Natural killer cell treated with Interleukin-12 subunit alpha and Interleukin-12 subunit beta and Interleukin-15 and Interleukin-18, amount 100 ng/mL, for 72 hours (primary cell): ENCODE measurements at regions not wholly inside any gene's neighbourhood (a gene's known extent, or its start where the extent isn't known, plus 50 kb on each side); places are given as distances from the start of the nearest gene placed in this dataset.
"Not testable (repeated sequence)": the region's sequence is repeated elsewhere in the genome, so short reads cannot be mapped to it uniquely, and the experiment has no call there.

Experiments
- ATAC-seq, 2 donors: fragments of 150-1000 bp; cut with Tn5 transposase in 1 of 2; sonication (Bioruptor Pico), chemical (Tn5 transposase) in 1 of 2; 2 replicates each; pipeline ENCODE4 v1.10.0; 2021
- DNase-seq: peaks from one replicate; pipeline ENCODE4 v3.0.0; 2022; ENCODE audit warnings: low spot score
- H3K27ac Mint-ChIP-seq, 2 donors: 1 replicate in 1 of 2; 2 replicates in 1 of 2; pipeline ENCODE4 v1.8.0; 2022; ENCODE audit warnings: mixed read lengths in 2 of 2, mild to moderate bottlenecking in 1 of 2, moderate library complexity in 1 of 2
- H3K27me3 Mint-ChIP-seq, 2 donors: 1 replicate in 1 of 2; 2 replicates in 1 of 2; pipeline ENCODE4 v1.8.0; 2022; ENCODE audit warnings: mixed read lengths in 2 of 2
- H3K36me3 Mint-ChIP-seq: one replicate; pipeline ENCODE4 v1.8.0; 2022; ENCODE audit warnings: mixed read lengths
- H3K4me1 Mint-ChIP-seq, 2 donors: 1 replicate in 1 of 2; 2 replicates in 1 of 2; pipeline ENCODE4 v1.8.0; 2022; ENCODE audit warnings: low read depth in 2 of 2, mixed read lengths in 2 of 2, mild to moderate bottlenecking in 1 of 2
- H3K4me3 Mint-ChIP-seq: one replicate; pipeline ENCODE4 v1.8.0; 2022; ENCODE audit warnings: mixed read lengths
- H3K9me3 Mint-ChIP-seq: 2 replicates; pipeline ENCODE4 v1.8.0; 2022; ENCODE audit warnings: mixed read lengths

DNA sequence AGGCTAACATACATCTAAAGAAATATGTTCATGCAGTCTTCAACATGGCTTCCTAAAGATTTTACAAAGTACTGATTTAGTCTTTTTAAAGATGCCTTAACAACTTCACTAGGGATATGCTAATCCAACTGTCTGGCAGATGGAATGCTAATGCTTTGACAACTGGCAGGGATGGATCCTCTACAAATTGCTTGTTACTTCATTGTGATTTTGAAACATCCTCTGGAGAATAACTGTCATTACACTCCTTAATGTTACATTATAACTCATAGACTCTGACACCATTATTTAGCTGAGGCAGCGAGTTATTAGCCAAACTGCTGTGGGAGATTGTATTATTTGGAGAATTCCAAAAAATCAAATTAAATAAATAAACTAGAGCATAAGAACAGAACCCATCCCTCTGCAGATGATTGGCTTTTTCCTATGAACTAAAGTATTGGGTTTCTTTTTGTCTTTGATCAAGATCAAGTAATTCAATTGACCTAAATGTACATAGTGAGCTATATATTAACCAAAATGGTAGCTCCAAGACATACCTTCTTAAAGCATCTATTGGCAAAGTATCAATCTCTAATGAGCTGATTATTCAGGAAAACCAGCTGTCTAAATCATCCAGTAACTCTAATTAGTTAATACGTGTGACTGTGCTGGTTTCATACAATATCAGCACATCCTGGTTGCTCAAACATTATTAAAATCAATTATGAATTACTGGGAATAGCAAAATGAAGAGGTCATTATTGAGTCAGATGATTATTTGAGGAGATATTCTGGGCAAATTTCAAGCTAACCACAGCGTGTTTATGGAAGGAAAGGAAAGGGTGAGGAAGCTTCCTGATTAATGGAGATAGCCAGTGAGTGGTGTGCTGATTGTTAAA, 321.3 kb upstream of the TFPI start:
- Mint-ChIP-seq H3K4me1 (no peaks in the 10 kb centered on the region), H3K4me3 (no peak overlapping the region), H3K27me3 (no peaks in the 10 kb centered on the region), H3K36me3 (peaks cover 5% of the 10 kb centered on the region), H3K27ac (no peak overlapping the region), H3K9me3 (peaks cover 12% of the 10 kb centered on the region)
- ATAC-seq (no peak), DNase-seq (no peak)

DNA sequence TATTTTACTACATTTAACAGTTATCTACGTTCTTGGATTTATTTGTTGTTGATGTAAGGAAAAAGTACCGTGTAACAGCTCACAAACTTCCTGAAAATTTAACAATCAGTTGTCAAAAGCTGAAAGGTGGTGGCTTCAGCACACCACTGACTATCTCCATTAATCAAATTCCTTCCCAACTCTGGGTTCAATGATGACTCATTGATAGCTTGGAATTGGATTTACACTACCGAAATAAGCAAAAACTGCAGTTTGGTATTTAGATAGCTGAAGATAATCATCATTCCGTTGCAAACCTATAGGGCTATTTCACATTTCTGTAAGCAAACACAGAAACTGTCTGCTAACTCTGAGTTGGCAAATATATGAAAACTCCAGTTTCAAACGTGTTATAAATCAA, 322.3 kb upstream of the TFPI start:
- no peak for DNase-seq

DNA sequence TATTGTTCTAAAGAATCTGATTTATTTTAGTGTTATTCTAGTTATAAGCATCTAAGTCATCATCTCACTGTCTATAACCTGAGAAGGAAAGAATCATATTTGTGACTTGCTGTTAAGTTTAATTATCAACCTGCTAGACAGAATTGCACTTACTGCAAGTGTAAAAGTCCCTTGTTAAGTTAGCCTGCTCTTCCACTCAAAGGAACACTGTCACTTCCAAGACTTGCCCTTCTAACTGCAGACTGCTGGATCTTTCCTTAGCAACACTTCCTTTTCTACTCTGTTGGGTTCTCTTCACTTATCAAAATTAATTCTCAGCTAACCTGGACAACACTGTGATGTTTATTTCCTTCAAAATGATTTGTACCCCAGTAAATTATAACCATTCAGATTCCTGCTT, 323.2 kb upstream of the TFPI start:
- H3K4me1 Mint-ChIP-seq: no peaks in the 10 kb centered on the region
- peaks cover 14% of the 10 kb centered on the region for H3K9me3 Mint-ChIP-seq
- H3K27ac Mint-ChIP-seq: no peak overlapping the region
- no peaks in the 10 kb centered on the region for H3K27me3 Mint-ChIP-seq
- no peak for DNase-seq
- H3K4me3 Mint-ChIP-seq: no peak overlapping the region
- peaks cover 5% of the 10 kb centered on the region for H3K36me3 Mint-ChIP-seq
- no peak for ATAC-seq

More for the DNA sequence above, 322.3 kb upstream of the TFPI start:
- H3K4me3 Mint-ChIP-seq: no peak overlapping the region
- ATAC-seq: no peak
- peaks cover 13% of the 10 kb centered on the region for H3K9me3 Mint-ChIP-seq
- no peaks in the 10 kb centered on the region for H3K27me3 Mint-ChIP-seq
- no peak overlapping the region for H3K27ac Mint-ChIP-seq
- no peaks in the 10 kb centered on the region for H3K4me1 Mint-ChIP-seq
- H3K36me3 Mint-ChIP-seq: peaks cover 5% of the 10 kb centered on the region

DNA sequence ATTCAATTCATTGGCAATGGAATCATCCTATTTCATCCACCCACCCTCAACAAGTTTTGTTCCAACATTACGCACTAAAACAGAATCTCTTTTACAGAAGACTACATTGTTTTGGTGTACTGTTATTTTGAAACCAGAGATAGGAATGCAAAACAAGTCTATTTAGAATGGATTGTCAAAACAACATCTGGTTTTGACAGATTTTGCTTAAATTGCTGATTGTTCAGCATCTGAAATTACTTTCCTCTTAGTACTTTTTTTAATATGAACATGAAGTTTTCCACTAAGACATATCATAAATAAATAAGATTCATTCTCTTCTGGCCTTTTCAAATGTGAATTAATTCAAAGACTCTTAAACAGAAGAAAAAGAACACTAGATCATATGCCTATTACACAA, 323.9 kb upstream of the TFPI start:
- Mint-ChIP-seq H3K9me3 (peaks cover 14% of the 10 kb centered on the region), H3K4me1 (no peaks in the 10 kb centered on the region), H3K27ac (no peak overlapping the region), H3K27me3 (no peaks in the 10 kb centered on the region), H3K36me3 (peaks cover 5% of the 10 kb centered on the region), H3K4me3 (no peak overlapping the region)
- ATAC-seq (no peak), DNase-seq (no peak)

DNA sequence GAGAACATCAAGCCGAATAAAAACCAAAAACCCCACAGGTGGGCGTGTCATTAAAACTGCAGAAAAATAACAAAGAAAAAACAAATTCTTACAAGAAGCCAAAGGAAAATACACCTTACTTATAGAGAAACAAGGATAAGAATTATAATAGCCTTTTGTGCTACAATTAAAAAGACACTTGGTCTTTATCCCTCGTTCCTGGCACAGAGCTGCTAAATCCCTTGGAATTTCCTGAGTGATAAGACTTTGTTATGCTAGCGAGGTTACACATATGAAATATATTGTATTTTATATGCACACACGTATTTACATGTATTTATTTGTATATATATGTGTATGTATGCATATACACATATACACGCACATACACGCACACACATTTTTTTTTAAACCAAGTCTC, 325.3 kb upstream of the TFPI start:
- DNase-seq (no peak), ATAC-seq (no peak)
- Mint-ChIP-seq H3K36me3 (peaks cover 5% of the 10 kb centered on the region), H3K27ac (no peak overlapping the region), H3K4me3 (no peak overlapping the region), H3K4me1 (no peaks in the 10 kb centered on the region), H3K9me3 (peaks cover 8% of the 10 kb centered on the region), H3K27me3 (no peaks in the 10 kb centered on the region)

DNA sequence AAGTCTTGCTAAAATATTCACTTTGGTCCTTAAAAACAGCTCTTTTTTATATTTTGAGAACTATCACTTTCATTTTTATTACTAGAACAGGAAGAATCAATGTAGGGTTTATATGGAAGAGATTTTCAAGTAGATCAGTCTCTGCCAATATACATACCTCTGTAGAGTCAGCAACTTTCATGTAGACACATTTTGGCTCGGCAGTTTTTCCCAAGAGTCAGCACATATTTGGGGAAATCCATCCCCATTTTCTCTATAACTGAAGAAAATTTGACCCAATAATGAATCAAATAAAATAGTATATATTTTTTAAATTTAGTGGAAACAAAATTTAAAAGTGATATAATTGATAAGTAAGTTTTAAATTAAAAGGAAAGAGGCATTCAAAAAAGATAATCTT, 329.8 kb upstream of the TFPI start:
- no peak for ATAC-seq
- Mint-ChIP-seq H3K9me3 (peaks cover 2% of the 10 kb centered on the region), H3K36me3 (peaks cover 2% of the 10 kb centered on the region)

DNA sequence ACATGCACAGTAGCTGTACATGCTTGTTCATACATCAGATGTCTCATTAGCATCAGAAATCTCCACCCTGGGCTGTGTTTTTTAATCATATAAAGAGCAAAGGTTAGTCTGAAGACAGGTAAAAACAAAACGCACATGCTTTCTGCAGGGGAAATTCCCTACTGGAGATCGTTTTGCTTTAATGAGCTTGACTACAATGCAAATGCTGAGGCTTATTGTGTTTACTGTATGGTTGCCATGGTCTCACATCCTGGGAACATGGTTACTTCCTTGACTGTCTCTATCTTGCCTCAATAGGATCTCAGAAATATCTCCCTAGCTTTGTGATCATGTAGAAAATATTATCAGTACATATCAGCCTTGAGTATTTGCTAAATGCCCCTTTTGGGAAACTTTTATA, 336.5 kb upstream of the TFPI start:
- no peaks in the 10 kb centered on the region for H3K36me3 Mint-ChIP-seq
- ATAC-seq: no peak
- H3K9me3 Mint-ChIP-seq: peaks cover 11% of the 10 kb centered on the region
- H3K4me1 Mint-ChIP-seq: no peaks in the 10 kb centered on the region
- no peak overlapping the region for H3K4me3 Mint-ChIP-seq
- H3K27me3 Mint-ChIP-seq: no peaks in the 10 kb centered on the region
- no peak for DNase-seq
- H3K27ac Mint-ChIP-seq: no peak overlapping the region

More for the DNA sequence above, 329.8 kb upstream of the TFPI start:
- no peaks in the 10 kb centered on the region for H3K4me1 Mint-ChIP-seq
- no peak overlapping the region for H3K27ac Mint-ChIP-seq
- no peak overlapping the region for H3K4me3 Mint-ChIP-seq
- DNase-seq: no peak
- no peaks in the 10 kb centered on the region for H3K27me3 Mint-ChIP-seq

DNA sequence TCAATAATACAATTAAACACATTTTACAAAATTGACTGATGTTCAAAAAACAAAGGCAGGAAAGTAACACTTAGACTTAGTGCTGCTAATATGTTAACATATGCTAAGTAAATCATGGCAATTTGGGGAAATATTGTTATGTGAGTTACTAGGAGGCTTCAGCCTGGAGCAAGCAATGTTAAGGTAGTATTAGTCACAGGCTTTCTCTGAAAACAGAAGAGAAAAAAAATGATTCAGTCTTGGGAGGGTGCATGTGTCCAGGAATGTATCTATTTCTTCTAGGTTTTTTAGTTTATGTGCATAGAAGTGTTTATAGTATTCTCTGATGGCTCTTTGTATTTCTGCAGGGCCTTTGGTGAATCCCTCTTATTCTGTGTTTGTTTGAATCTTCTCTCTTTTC, 345.8 kb upstream of the TFPI start:
- Mint-ChIP-seq H3K27me3 (no peaks in the 10 kb centered on the region), H3K36me3 (no peaks in the 10 kb centered on the region), H3K9me3 (peaks cover 14% of the 10 kb centered on the region), H3K27ac (no peak overlapping the region), H3K4me1 (no peaks in the 10 kb centered on the region), H3K4me3 (no peak overlapping the region)
- DNase-seq (no peak), ATAC-seq (no peak)

DNA sequence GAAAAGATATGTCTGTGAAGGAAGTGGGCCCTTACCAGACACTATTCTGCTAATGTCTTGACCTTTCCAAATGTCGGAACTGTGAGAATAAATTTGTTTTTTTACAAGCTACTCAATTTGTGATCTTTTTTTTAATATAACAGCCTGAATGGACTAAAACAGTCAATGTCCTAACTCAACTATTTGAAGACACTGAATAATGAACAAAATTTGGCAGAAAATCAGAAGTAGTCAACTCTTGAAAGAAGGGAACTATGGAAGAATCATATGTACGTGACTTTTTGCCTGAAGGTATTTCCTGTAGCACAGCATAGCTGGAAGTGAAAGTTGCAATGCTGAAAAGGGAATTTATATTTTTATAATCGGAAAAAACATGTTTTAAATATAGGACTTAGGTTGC, 351.8 kb upstream of the TFPI start:
- H3K27ac Mint-ChIP-seq: no peak overlapping the region
- DNase-seq: no peak
- no peak overlapping the region for H3K4me3 Mint-ChIP-seq
- H3K9me3 Mint-ChIP-seq: peaks cover 10% of the 10 kb centered on the region
- H3K4me1 Mint-ChIP-seq: no peaks in the 10 kb centered on the region
- no peaks in the 10 kb centered on the region for H3K36me3 Mint-ChIP-seq
- no peaks in the 10 kb centered on the region for H3K27me3 Mint-ChIP-seq
- no peak for ATAC-seq

DNA sequence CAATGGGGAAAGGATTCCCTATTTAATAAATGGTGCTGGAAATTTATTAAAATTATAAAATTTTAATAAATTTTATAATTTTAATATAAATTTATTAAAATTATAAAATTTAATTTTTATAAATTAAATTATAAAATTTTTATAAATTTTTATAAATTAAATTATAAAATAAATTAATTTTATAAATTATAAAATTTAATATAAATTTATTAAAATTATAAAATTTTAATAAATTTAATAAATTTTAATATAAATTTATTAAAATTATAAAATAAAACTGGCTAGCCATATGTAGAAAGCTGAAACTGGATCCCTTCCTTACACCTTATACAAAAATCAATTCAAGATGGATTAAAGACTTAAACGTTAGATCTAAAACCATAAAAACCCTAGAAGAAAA, 356.7 kb upstream of the TFPI start:
- H3K36me3 Mint-ChIP-seq, DNase-seq, H3K4me1 Mint-ChIP-seq, H3K4me3 Mint-ChIP-seq, H3K9me3 Mint-ChIP-seq, ATAC-seq, H3K27me3 Mint-ChIP-seq, H3K27ac Mint-ChIP-seq: not testable (repeated sequence)

DNA sequence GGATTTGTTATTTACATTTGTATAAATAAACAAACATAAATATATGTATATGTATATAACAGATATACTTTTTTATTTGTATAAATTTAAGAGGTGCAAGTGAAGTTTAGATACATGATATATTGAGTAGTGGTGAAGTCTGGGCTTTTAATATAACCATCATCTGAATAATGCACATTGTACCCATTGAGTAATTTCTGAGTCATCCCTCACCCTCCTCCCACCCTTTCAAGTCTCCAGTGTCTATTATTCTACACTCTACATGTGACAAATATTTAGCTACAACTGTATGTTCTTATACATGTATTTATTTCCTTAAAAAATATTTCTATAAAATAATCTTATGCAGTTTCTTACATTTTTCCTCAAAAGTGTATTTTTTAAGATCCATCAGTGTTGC, 358.7 kb upstream of the TFPI start:
- H3K4me1 Mint-ChIP-seq: no peaks in the 10 kb centered on the region
- H3K9me3 Mint-ChIP-seq: no peaks in the 10 kb centered on the region
- H3K27ac Mint-ChIP-seq: no peak overlapping the region
- no peak for DNase-seq
- H3K4me3 Mint-ChIP-seq: no peak overlapping the region
- H3K36me3 Mint-ChIP-seq: no peaks in the 10 kb centered on the region
- ATAC-seq: no peak
- H3K27me3 Mint-ChIP-seq: no peaks in the 10 kb centered on the region

DNA sequence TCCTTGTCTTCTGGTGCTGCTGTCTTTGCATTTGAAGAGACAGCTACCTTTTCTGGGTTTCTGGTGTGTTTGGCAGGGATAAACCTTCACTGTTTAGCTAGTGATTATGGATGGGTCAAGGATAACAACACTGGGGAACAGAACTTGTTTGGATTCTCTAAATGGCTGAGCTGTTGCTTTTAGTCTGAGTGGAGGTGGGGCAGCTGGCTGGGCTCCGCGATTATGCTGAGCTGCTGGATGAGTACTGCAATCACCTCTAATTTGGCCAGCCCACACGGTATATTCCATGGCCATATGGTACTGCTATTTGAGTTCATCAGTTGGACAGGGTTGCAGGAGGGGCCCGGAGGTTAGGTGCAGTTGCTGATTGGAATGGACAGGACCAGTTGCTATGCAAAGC, 361.6 kb upstream of the TFPI start:
- DNase-seq: no peak
- ATAC-seq: no peak
- H3K27ac Mint-ChIP-seq: no peak overlapping the region
- no peaks in the 10 kb centered on the region for H3K27me3 Mint-ChIP-seq
- peaks cover 3% of the 10 kb centered on the region for H3K9me3 Mint-ChIP-seq
- no peak overlapping the region for H3K4me3 Mint-ChIP-seq
- H3K36me3 Mint-ChIP-seq: no peaks in the 10 kb centered on the region
- no peaks in the 10 kb centered on the region for H3K4me1 Mint-ChIP-seq

DNA sequence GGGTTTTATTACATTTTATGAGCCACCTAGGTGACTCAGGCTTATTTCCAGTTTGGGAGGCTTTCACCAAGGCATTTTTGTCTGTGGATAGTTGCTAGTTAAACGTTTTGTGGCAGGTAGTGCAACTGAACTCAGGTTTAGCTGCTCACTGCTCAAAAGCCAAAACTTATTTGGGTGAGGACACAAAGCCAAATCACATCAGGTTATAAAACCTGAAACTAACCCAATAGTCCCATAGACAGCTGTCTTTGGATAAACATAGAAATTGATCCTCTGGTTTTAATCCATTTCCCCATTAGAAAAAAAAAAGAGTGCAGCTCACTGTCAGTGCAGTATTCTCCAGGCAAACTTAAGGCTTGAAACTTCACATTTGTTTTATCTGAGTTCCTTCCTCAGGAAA, 362.6 kb upstream of the TFPI start:
- ATAC-seq: no peak
- Mint-ChIP-seq H3K9me3 (peaks cover 6% of the 10 kb centered on the region), H3K36me3 (no peaks in the 10 kb centered on the region), H3K4me1 (no peaks in the 10 kb centered on the region), H3K4me3 (no peak overlapping the region), H3K27ac (no peak overlapping the region), H3K27me3 (no peaks in the 10 kb centered on the region)
- DNase-seq: no peak

DNA sequence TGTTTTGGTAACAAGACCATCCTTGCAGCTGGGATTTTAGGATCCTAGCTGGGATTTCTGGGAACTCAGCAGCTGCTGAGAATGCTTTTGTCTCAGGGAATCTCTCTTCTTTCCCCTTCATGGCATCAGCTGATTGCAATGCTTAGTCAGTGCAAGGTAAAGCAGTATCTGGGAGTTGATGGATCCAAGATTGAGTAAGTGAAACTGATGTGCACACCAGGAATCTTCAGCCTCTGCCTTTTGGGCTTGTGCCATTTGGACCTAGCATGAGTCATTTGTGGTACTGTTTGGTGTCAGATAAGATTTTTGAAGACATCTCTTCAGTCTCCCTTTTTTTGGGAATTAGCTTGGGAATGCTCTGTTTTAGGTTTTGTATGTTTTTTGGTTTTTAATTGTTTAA, 363.3 kb upstream of the TFPI start:
- Mint-ChIP-seq H3K9me3 (peaks cover 9% of the 10 kb centered on the region), H3K4me1 (no peaks in the 10 kb centered on the region), H3K27ac (no peak overlapping the region), H3K4me3 (no peak overlapping the region), H3K36me3 (no peaks in the 10 kb centered on the region), H3K27me3 (no peaks in the 10 kb centered on the region)
- ATAC-seq: no peak
- DNase-seq: no peak
